Glomerular visceral epithelial cell (primary cell): ENCODE measurements at regions not wholly inside any gene's neighbourhood (a gene's known extent, or its start where the extent isn't known, plus 50 kb on each side); places are given as distances from the start of the nearest gene placed in this dataset.

ENCODE experiments used
- DNase-seq: peaks from one replicate; pipeline ENCODE4 v3.0.0-alpha.2; 2016; ENCODE audit errors: extremely low spot score

DNA sequence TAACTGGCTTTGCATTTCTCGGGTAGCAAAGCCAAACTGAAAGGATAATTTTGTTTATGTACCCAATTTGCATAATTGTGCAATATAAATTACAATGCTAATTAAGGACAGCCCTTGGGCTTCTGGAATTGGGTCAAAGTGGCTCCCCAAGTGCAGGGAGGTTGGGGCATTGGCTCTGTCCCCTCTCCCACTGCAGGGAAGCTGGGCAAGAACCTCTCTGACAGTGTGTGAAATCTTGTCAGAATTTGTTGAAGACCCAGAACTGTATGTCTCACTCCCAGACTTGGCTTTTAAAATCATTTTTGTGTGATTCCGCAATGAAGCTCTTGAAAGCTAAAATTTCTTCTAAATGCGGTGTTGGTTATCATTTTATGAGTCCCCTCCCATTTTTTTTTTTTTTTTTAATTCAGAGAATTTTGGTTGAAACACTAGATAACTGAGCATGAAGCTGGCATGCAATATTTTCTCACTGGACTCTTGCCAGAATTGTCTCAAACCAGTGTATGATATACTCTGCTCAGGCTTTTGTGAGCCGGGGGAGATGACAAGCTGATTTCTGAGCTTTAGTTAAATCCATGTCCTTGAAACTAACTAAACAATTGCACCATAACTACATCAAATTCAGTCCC lies 878.9 kb upstream of the CXADR start:
- no peak for DNase-seq

DNA sequence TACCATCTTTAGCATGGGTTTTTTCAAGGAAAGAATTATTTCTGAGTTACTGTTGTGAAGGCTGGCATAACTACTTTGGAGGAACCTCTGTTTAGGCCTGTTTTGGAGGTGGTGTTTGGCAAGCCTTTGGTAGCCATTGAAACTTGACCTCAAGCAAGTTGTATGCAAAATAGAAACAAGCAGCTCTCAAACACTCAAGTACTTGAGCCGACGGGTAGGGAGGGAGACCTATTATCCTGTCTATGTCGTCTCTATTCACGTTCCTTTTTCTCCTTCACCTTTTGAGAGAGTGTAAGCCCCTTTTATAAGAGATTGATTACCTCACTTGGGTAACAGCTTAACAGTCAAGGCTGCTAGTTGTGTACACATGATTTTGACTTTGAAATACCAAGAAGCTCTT lies 878.3 kb upstream of the CXADR start:
- no peak for DNase-seq

DNA sequence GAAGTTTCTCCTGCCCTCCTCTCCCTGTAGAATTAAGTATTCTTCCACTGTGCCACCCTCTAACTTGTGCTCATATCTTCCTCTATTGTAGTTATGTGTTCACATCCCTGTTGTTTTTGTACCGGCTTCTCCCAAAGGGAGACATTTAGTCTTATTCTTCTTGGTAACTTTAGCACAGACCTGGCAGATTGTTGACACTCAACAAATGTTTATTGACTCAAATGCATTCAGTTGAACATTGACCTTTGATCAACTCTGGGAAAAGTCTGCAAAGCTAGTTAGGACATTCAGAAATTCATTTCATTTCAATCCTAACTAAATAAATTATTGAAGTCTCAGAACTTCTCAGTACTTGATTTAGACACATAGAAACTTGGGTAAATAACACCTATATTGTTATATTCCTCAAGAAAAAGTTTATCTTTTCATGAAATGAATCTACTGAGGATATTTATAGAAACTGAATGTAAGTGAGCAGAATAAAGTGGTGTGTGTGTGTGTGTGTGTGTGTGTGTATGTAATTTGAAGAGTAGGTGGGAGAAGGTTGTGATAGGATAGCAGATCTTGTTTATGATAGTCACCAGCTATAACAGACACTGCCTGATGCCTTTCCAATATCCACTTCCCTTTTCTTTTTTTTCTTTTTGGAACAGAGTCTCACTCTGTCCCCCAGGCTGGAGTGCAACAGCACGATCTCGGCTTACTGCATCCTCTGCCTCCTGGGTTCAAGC lies 872.4 kb upstream of the CXADR start:
- no peak for DNase-seq

DNA sequence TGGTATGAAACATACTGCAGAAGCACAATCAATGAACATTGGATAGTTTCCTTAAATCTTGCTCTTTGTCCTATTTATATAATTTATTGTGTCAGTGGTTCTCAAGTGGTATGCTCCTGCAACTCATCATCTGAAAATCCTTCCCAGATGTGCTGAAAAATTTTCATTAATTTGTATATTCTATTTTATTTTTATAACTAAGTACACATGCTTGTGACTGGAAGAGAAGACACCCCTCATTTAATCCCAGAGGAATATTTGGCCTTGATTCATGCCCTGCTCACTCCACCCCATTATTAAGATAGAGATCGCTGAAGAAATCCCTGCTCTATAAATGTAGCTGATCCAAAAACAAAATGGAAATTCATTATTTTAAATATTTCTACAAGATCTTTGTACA lies 870.5 kb upstream of the CXADR start:
- no peak for DNase-seq

DNA sequence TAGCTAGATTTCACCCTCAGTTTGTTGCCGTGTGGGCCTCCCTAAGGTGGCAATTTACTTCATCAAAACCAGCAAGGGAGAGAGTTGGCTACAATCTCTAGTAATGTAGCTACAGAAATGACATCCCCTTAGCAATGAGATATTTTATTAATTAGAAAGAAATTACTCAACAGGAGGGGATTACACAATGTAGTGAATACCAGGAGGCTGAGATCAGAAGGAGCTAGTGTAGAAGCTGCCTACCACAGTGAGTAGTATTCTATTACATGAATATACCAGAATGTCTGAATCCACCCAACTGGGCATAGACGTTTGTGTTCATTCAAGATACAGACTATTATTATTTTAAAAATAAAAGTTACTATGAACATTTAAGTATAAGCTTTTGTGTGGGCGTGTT lies 868.2 kb upstream of the CXADR start:
- no peak for DNase-seq

DNA sequence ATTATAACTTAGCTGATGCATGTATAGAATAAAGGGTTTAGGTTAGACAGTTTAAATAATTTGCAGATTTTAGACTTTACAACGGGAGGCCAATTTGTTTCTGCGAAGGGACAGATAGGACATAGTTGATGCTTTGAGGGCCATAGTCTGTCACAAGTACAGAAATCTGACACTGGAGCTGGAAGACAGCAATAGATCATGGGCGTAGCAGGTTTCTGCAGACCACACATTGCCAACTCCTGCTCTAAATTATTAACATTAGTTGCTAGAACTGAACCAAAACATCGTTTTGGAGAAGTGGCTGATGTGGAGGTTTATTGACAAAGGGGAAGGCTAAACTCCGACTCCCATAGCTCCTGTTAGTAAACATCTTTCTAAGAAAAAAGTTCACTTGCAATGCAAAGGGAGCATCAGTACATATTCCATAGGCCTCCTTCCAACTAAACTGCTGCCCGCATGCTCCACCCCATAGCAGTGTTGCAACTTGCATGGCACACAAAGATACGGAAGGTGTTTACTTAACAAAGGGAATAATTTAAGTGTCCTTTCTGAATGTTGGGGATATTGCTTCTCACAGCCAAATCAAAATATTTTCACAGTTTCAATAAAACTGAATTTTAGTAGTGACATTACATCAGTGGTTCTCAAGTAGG lies 862.0 kb upstream of the CXADR start:
- DNase-seq, result no peak

DNA sequence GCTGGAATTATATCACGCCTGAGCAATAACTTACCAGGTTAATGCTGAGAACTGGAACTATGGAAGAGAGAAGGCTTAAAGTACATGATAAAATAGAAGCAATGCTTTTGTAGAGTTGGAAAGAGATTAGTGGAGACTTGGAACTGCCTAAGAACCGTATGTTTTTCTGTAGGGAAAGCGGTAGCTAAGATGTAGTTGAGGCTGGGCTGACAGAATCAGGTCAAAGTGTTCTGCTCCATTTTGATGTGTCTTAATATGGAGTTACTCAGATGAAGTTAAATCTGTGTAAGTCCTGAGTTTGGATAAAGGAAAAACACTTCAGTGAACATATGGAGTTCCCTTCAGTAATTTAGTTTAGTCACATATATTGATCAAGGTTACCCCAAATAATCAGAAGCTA lies 860.9 kb upstream of the CXADR start:
- no peak for DNase-seq

DNA sequence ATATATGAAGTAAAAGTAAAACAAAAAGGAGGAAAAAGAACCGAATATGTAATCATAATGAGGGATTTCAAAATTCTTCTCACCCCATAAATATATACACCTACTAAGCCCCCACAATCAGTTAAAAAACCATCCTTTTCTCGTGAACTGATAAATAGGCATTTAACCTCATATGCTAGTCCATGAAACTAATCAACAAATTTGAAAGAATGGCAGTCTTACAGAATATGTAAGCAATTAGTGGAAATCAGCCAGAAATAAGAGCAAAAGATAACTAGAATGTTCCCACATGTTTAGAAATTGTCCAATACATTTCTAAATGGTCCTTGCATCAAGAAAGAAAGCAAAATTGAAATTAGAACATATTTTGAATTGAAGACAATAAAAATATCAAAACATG lies 849.4 kb upstream of the CXADR start:
- no peak for DNase-seq

DNA sequence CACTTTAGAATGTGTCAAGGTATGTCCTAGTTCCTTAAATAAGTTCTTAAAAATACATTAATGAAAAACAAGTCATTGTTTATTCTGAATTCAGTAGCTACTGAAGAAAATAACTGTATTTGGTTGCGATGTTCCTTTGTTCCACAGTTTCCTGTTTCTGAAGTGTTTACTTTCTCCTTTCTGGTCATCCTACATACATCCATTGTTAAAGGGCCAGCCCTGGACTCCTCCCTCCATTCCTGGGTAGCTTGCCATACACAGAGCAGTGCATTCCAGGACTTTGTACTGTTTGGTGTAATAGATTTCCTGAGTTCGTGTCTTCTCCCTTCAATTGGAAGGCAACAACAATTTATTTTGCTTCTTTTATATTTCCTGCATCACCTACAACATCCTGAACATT lies 845.4 kb upstream of the CXADR start:
- no peak for DNase-seq

DNA sequence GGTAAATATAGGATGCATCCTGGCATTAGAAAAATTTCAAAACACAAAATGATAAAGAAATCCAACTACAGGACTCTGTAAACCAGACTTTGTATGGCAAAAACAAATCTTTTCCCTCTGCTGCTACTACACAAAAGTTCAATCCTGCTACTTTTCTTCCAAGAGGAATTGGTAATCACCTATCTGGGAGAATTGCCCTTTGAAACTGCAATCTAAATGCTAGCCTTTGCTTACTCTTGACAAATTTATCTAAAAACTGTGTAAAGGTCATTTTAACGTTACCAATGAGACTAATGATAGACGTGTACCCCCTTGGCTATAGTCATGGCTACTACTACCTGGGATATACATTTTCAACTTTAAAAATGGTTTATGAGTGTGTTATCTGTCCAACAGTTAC lies 837.9 kb upstream of the CXADR start:
- no peak for DNase-seq

DNA sequence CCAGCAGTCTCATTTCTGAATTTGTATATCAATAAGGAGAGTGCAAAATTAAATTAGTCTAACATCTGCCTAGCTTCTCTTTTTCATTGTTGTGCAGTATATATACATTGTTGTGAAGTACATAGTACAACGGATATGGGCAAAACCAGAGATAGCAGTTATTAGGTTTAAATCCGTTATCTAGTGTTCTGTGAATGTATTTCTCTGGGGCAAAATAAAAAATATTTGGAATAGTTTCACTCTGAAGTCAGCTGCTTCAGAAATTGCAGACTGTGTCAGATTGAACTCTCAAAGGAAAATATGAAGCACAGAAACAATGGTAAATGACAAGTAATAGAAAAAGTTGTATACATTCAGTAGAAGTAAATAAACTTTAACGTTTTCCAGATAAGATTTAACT lies 836.5 kb upstream of the CXADR start:
- DNase-seq, result no peak

DNA sequence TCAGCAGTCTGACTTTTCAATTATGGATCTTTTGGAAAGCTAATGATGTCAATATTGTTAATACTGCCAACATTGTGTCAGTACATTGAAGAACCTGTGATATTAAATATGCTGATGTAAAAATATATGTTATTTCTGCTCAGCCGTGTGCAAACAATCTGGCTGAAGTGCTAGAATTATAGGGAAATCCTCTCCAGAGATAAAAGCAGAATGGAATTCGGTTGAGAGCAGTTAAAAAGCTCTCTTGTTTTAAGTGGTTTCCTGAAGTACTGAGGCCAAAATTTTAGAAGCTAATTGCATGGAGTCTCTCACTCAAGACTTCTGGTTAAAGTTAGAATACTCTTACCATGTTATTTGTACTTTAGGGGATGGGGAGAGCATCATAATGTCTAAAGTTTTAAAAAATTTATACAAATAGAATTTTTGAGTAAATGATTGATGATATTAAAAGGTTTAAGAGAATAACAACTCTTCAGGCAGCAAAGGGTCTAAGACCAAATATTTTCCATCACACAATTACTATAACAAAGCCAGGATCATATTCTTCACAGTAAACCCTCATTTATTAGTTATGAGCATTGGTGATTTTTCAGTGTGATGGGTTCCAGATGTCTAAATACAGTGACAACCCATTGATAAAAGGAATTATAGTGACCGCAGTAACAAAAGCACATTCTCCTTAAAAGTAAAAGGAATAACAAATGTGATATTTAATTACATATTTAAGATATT lies 834.2 kb upstream of the CXADR start:
- no peak for DNase-seq

DNA sequence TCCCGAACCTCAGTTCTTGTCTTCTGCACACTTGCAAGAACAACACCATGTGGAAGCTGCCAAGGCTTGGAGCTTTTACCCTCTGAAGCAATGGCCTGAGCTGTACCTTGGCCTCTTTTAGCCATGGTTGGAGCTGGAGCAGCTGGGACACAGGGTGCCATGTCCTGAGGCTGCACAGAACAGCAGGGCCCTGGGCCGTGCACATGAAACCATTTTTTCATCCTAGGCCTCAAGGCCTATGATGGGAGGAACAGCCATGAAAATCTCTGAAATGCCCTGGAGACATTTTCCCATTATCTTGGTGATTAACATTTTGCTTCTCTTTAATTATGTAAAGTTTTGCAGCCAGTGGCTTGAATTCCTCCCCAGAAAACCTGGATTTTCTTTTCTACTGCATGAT lies 817.8 kb upstream of the CXADR start:
- no peak for DNase-seq

DNA sequence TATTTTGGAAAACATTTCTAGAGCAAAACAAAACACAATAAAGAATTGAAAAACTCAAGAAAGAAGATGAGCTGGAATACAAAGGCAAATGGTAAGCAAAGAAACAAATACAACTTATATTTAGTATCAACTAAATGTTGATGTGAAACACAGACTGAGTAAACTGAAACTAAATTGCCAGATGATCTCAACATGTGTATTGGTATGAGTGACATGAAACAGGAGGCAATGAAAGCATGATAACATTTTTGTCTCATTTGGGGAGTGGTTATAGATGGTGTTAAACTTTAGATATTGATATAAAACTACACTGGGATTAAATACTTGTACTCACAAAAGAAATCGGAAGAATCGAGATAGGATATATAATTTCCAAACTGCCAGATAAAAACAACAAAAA lies 805.6 kb upstream of the CXADR start:
- no peak for DNase-seq

DNA sequence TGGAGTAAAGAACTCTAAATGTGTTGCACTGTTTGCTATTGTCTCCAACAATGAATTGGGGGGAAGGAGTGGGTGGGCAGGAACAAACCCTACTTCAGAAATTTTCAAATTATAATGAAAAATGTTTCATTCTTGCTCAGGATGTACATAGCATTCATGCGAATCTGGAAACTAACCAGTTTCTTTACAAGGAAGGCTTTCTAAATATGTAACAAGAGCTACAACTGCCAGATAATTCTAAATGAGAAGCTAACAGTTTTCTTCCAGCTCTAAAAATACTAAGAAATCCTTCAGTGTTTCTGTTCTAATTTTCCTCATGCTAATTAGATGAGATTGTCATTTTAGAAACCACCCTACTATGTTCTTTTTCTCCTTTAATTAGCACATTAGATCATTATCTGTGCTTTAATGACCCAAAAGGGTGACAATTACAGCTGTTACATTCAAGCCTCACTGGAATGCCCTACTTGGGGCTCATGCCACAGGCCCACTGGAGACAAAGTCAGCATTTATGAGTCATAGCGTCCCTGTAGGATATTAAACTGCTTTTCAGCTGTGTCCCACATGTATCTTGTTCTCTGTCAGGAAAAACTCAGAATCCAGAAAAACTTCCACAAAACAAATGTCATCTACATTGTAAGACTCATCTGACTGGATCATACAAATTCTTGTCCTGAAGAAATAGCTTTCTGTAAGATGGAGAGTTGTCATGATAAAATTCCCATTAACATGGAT lies 804.6 kb upstream of the CXADR start:
- no peak for DNase-seq

DNA sequence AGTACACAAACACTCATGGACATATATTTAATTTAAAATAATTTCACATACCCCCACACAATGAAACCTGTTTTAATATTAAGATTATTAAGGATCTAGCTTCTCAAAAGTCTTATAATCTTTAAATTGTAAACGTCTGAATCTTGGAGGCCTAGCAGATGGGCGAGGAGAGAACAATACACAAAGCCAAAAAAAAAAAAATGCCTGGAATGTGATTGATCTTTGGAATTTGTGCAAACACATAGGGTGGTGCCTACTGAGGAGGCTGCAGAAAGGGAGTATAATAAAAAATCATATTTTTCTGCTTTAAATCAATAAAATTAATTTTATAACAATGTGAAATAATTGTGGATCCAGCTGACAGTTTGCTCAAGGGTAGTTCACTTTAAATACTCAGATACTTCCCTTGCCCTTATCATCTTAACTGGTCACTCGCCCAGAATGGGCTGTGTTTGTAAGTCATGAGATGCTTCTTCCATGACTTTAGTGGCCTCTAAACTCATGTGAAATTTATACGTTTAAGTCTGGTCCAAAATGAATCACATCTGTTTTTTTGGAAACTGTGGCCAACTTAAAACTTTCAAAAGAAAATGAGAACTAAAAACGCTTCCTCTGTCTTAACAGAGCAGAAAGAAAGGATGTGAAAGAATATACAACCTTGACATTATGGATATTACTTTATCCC lies 802.8 kb upstream of the CXADR start:
- DNase-seq, result no peak

DNA sequence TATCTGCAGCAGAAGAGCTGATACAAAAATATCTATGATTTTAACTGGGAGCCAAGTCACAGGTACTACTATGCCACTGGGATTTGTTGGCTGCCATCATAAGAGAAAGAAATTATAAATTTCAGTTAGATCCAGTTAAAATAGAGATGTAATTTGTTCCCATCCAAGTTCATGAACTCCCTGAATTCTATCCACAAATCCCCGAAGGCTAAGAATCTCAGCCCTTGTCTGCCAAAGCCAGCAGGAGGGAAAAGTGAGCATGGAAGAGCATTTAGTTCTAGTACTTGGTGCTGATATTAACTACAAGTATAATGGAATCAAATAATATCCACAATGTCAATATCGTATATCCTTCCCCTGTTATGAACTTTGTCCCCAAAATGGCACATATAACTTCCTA lies 801.1 kb upstream of the CXADR start:
- no peak for DNase-seq

DNA sequence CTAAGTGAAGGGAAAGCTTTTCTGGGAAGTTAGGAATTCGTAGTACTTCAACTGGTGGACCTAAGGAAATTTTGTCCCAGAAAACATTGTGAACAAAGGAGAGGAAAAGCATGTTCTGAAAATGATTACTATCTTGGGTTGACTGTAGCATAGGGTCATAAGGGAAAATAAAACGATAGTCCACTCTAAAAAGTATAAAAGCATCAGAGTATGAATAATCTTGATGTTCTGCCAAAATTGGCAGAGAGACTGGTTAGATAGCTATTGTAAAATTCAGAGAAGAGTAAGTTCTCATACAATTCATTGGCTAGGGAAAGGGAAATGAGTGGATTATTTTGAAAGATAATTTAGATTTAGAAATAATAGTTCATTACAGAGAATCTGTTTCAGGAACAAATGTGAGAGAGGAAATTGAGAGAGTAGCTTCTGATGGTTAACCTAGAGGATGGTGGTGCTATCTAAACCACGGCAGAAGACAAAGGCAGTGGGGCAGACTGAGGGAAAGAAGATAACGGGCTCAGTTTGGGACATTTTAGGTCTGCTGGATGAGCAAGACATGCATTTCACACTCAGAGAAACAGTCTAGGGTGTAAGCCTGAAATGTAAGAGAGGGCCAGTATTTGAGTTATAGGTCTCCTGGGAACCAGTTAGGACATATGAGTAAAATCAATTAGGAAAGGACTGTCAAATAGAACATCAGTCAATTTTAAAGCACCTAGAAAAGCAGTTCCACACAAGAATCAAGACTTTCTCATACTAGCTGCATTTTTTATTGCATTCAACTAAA lies 799.3 kb upstream of the CXADR start:
- no peak for DNase-seq

DNA sequence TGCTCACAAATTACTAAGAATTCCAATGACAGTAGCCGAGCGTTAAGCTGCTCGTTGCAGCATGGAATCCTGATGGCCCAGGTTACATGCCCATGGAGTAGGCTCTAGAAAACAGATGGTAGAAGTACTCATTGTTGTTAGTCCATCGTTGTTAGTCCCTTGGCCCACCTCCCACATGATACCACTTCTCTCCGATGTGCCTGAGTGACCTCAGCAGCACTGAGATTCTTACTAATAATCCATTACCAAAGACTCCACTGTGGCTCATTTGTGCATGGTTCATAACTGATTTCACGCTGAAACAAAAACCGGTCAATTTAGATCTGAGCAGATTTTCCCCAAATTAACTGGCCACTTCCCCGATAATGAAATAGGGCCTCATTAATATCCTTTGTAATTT lies 772.3 kb upstream of the CXADR start:
- DNase-seq, result no peak

DNA sequence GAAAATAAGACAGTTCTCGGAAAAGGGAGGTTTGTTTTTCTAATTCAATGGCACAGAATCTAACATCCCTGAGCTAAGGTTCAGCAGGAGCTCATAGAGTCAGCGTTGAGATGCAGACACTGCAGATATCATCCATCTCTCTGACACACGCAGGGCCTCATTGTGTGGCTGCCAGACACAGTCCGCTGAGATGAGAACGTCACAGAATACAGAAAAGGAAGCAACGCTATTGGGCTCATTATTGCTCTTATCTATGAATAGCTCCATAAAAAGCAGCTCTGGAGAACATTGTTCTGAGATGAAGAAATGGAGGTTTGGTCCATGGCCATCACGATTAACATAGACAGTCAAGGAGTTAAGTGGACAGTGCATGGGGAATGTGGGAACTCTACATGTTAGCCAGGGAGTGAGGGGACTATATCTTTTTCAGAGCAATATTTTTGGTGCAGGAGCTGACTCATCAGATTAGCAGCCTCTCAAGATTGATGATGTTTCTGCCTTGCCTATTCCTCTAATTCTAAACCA lies 771.6 kb upstream of the CXADR start:
- no peak for DNase-seq
